ENCODE measurements at regions not wholly inside any gene's neighbourhood (a gene's known extent, or its start where the extent isn't known, plus 50 kb on each side); places are given as distances from the start of the nearest gene placed in this dataset.

DNA sequence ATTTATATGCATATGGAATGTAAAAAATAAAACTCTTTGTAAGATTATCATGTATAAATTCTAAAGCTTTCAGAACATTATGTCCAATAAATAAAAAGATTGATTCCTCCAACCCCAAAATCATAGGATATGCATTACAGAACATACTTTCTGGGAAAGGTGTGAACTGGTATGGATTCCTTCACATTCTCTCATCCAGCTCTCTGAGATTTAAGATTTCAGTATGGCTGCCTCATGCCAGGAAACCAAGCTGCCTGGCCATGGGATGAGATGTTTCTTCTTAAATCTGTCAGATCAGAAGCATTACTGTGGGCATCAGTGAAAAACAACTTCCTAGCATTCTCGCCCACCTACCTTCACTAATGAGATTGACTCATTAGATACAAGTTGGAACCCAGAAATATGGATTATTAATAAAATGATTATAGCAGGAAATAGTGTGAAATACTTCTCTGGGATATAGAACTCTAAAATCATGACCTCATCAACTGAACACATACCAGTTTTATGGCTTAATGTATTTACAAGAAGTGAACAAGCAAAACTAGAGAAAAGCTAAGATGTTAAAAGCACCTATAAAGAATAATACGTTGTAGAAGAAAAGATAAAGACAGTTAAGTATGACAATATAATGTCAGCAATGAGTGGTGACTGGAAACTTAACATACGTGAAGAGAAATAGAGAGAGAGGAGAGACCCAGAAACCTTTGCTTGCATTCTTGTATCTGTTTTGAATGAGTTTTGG is 171.6 kb upstream of the PHACTR1 start:
- TF ChIP-seq, protein P1, sequence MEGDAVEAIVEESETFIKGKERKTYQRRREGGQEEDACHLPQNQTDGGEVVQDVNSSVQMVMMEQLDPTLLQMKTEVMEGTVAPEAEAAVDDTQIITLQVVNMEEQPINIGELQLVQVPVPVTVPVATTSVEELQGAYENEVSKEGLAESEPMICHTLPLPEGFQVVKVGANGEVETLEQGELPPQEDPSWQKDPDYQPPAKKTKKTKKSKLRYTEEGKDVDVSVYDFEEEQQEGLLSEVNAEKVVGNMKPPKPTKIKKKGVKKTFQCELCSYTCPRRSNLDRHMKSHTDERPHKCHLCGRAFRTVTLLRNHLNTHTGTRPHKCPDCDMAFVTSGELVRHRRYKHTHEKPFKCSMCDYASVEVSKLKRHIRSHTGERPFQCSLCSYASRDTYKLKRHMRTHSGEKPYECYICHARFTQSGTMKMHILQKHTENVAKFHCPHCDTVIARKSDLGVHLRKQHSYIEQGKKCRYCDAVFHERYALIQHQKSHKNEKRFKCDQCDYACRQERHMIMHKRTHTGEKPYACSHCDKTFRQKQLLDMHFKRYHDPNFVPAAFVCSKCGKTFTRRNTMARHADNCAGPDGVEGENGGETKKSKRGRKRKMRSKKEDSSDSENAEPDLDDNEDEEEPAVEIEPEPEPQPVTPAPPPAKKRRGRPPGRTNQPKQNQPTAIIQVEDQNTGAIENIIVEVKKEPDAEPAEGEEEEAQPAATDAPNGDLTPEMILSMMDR (IDR thresholded peaks at IDR 0.05), result no peak
- TF ChIP-seq POLR2AphosphoS5 (IDR thresholded peaks at IDR 0.05) (no peak), POLR2A (IDR thresholded peaks at IDR 0.05) (no peak)

All from suprapubic skin (tissue), 4 donors.